GM12875 (cell line): ENCODE measurements at regions not wholly inside any gene's neighbourhood (a gene's known extent, or its start where the extent isn't known, plus 50 kb on each side); places are given as distances from the start of the nearest gene placed in this dataset.

Source experiments
- H3K4me3 ChIP-seq: one replicate; pipeline ENCODE4 v1.5.1; 2011; ENCODE audit warnings: low read depth, low read length, control low read depth
- CTCF ChIP-seq: IDR thresholded peaks from 2 replicates; pipeline ENCODE4 v1.5.1; 2011; ENCODE audit warnings: low read depth, mild to moderate bottlenecking, control low read depth, inconsistent platforms, low read length, moderate library complexity, borderline replicate concordance; ENCODE audit not compliant: insufficient read depth

- H3K4me3 ChIP-seq: no peak overlapping the region
- no peak for TF ChIP-seq CTCF
Measured at GRCh38 chr4:156158747-156159146, 205.1 kb upstream of the CTSO start.

- TF ChIP-seq CTCF: no peak
- H3K4me3 ChIP-seq: no peak overlapping the region
Measured at GRCh38 chr4:156154978-156155377, 201.3 kb upstream of the CTSO start.

- no peak for TF ChIP-seq CTCF
- no peak overlapping the region for H3K4me3 ChIP-seq
Measured at GRCh38 chr4:156146571-156146970, 192.9 kb upstream of the CTSO start.

- no peak for TF ChIP-seq CTCF
- H3K4me3 ChIP-seq: no peak overlapping the region
Measured at GRCh38 chr4:156144961-156145360, 191.3 kb upstream of the CTSO start.

- no peak overlapping the region for H3K4me3 ChIP-seq
- TF ChIP-seq CTCF: no peak
Measured at GRCh38 chr4:156138781-156139280, 185.2 kb upstream of the CTSO start.

GRCh38 chr4:156137679-156138473, 184.2 kb upstream of the CTSO start:
- H3K4me3 ChIP-seq: no peak overlapping the region
- TF ChIP-seq CTCF: no peak

- no peak for TF ChIP-seq CTCF
Measured at GRCh38 chr4:156132196-156132595, 178.5 kb upstream of the CTSO start.

More at GRCh38 chr4:156132196-156132595, 178.5 kb upstream of the CTSO start:
- H3K4me3 ChIP-seq: no peak overlapping the region
